SK-N-SH (cell line): ENCODE measurements at regions not wholly inside any gene's neighbourhood (a gene's known extent, or its start where the extent isn't known, plus 50 kb on each side); places are given as distances from the start of the nearest gene placed in this dataset.

Source experiments
- CTCF ChIA-PET: fragments of 300-600, 350-600 bp; formaldehyde crosslinking; extraction: SDS; loops from one replicate; lab custom pipeline; 2021; lab: Yijun Ruan, JAX
- POLR2A ChIA-PET: fragments of 350-600 bp; sonication (Branson Sonifier 250); formaldehyde crosslinking; extraction: SDS; loops from one replicate; lab custom pipeline; 2020; ENCODE audit warnings: antibody characterized with exemption, inconsistent platforms; lab: Yijun Ruan, JAX
- DNase-seq: peaks from one replicate; pipeline ENCODE4 v3.0.0; 2012
- H2AFZ ChIP-seq: fragments of 200-600 bp; sonication (generic); 2 replicates; pipeline ENCODE4 v1.8.1; 2016; ENCODE audit warnings: antibody characterized with exemption, mild to moderate bottlenecking, low read depth
- H3F3A ChIP-seq: fragments of 200-600 bp; sonication (generic); replicated peaks from 2 replicates; pipeline ENCODE3; 2016; ENCODE audit warnings: antibody characterized with exemption, mild to moderate bottlenecking; ENCODE audit not compliant: insufficient read depth
- H3K27ac ChIP-seq, 2 experiments: fragments of 200-500 bp in 1 of 2; fragments of 200-600 bp in 1 of 2; sonication (Bioruptor generic) in 1 of 2; sonication (generic), shearing (Covaris generic) in 1 of 2; 2 replicates each; pipeline versions ENCODE4 v1.5.1 to v1.6.1; 2014 to 2016; ENCODE audit warnings: low read depth in 2 of 2, inconsistent platforms in 1 of 2, low read length in 1 of 2, mild to moderate bottlenecking in 1 of 2, mixed read lengths in 1 of 2
- H3K27me3 ChIP-seq: fragments of 200-600 bp; sonication (generic), shearing (Covaris generic); 2 replicates; pipeline ENCODE4 v1.6.1; 2016; ENCODE audit warnings: mixed run types; ENCODE audit not compliant: insufficient read depth
- H3K36me3 ChIP-seq, 2 experiments: fragments of 200-500 bp in 1 of 2; fragments of 200-600 bp in 1 of 2; sonication (Bioruptor generic) in 1 of 2; sonication (generic) in 1 of 2; replicated peaks in 1 of 2; 2 replicates each; pipeline versions ENCODE3 to v1.5.1; 2014 to 2016; ENCODE audit warnings: low read length in 1 of 2, mild to moderate bottlenecking in 1 of 2; ENCODE audit not compliant: insufficient read depth in 2 of 2, control insufficient read depth in 1 of 2
- H3K4me1 ChIP-seq, 2 experiments: fragments of 200-500 bp in 1 of 2; fragments of 200-600 bp in 1 of 2; sonication (Bioruptor generic) in 1 of 2; sonication (generic), shearing (Covaris generic) in 1 of 2; 2 replicates each; pipeline versions ENCODE4 v1.5.1 to v1.6.1; 2014 to 2016; ENCODE audit warnings: low read depth in 1 of 2, low read length in 1 of 2, mixed run types in 1 of 2; ENCODE audit not compliant: insufficient read depth in 2 of 2, control insufficient read depth in 1 of 2
- H3K4me2 ChIP-seq: fragments of 200-600 bp; sonication (generic), shearing (Covaris generic); 2 replicates; pipeline ENCODE4 v1.6.1; 2017; ENCODE audit warnings: mixed run types
- H3K4me3 ChIP-seq, 2 experiments: fragments of 200-500 bp in 1 of 2; fragments of 200-600 bp in 1 of 2; sonication (Bioruptor generic) in 1 of 2; sonication (generic), shearing (Covaris generic) in 1 of 2; 2 replicates each; pipeline versions ENCODE4 v1.5.1 to v1.8.1; 2014 to 2016; ENCODE audit warnings: low read depth in 2 of 2, inconsistent platforms in 1 of 2, low read length in 1 of 2, mild to moderate bottlenecking in 1 of 2, mixed read lengths in 1 of 2, moderate library complexity in 1 of 2
- H3K79me2 ChIP-seq: fragments of 200-600 bp; sonication (generic); 2 replicates; pipeline ENCODE4 v1.8.1; 2017; ENCODE audit warnings: mild to moderate bottlenecking; ENCODE audit not compliant: insufficient read depth
- H3K9ac ChIP-seq: fragments of 200-600 bp; sonication (generic); 2 replicates; pipeline ENCODE4 v1.6.1; 2017; ENCODE audit warnings: mixed run types
- H3K9me2 ChIP-seq: fragments of 200-600 bp; sonication (generic); 2 replicates; pipeline ENCODE4 v1.6.1; 2017; ENCODE audit warnings: mixed run types
- H3K9me3 ChIP-seq: fragments of 200-600 bp; sonication (generic); 2 replicates; pipeline ENCODE4 v1.6.1; 2017; ENCODE audit warnings: mixed run types, mild to moderate bottlenecking, moderate library complexity
- H4K20me1 ChIP-seq: fragments of 200-600 bp; sonication (generic); 2 replicates; pipeline ENCODE4 v1.6.1; 2017; ENCODE audit warnings: mild to moderate bottlenecking, mixed run types; ENCODE audit not compliant: insufficient read depth
- ELF1 ChIP-seq: IDR thresholded peaks from 2 replicates; pipeline ENCODE4 v1.4.0; 2012
- EP300 ChIP-seq, 2 experiments: IDR thresholded peaks; 2 replicates each; pipeline versions ENCODE4 v1.4.0 to v1.6.1; 2012; ENCODE audit warnings: borderline replicate concordance in 1 of 2, low read depth in 1 of 2, low read length in 1 of 2
- FOXJ3 ChIP-seq: sonication (generic); formaldehyde crosslinking; IDR thresholded peaks from 2 replicates; pipeline ENCODE4 v1.5.1; 2020; ENCODE audit warnings: mild to moderate bottlenecking, missing genetic modification reagents
- FOXM1 ChIP-seq: IDR thresholded peaks from 2 replicates; pipeline ENCODE4 v1.4.0; 2012; ENCODE audit warnings: low read depth, mild to moderate bottlenecking
- GATA2 ChIP-seq: sonication (generic); formaldehyde crosslinking; IDR thresholded peaks from 2 replicates; pipeline ENCODE4 v1.5.0; 2020; ENCODE audit warnings: mild to moderate bottlenecking, missing genetic modification reagents
- MEF2A ChIP-seq: IDR thresholded peaks from 2 replicates; pipeline ENCODE4 v1.4.0; 2012; ENCODE audit warnings: low read depth, borderline replicate concordance
- MXI1 ChIP-seq: IDR thresholded peaks from 2 replicates; pipeline ENCODE4 v1.6.1; 2012; ENCODE audit warnings: mild to moderate bottlenecking, low read depth, low read length, improper control_type of control experiment
- NFIC ChIP-seq: IDR thresholded peaks from 2 replicates; pipeline ENCODE4 v1.4.0; 2012; ENCODE audit warnings: borderline replicate concordance
- NRF1 ChIP-seq: IDR thresholded peaks from 2 replicates; pipeline ENCODE4 v1.6.1; 2012; ENCODE audit warnings: low read depth, mild to moderate bottlenecking, low read length
- POLR2AphosphoS5 ChIP-seq: IDR thresholded peaks from 2 replicates; pipeline ENCODE4 v1.6.1; 2012; ENCODE audit warnings: low read depth, low read length
- RAD21 ChIP-seq: IDR thresholded peaks from 2 replicates; pipeline ENCODE4 v1.6.1; 2012; ENCODE audit warnings: mild to moderate bottlenecking, low read length
- RCOR1 ChIP-seq: fragments of 150-350 bp; IDR thresholded peaks from 2 replicates; pipeline ENCODE4 v1.6.1; 2017; ENCODE audit warnings: antibody characterized with exemption, low read length
- RFX5 ChIP-seq: IDR thresholded peaks from 2 replicates; pipeline ENCODE4 v1.6.1; 2012; ENCODE audit warnings: mild to moderate bottlenecking, improper control_type of control experiment, low read length
- RXRA ChIP-seq: IDR thresholded peaks from 2 replicates; pipeline ENCODE4 v1.4.0; 2012; ENCODE audit warnings: low read depth, mild to moderate bottlenecking, borderline replicate concordance
- TAF1 ChIP-seq: IDR thresholded peaks from 2 replicates; pipeline ENCODE4 v1.6.1; 2012; ENCODE audit warnings: low read depth, mild to moderate bottlenecking, low read length, moderate library complexity, borderline replicate concordance
- TCF12 ChIP-seq: IDR thresholded peaks from 2 replicates; pipeline ENCODE4 v1.4.0; 2012
- WGBS: methylation state at CpG from one replicate; pipeline ENCODE4 v1.1.6; 2017; ENCODE audit warnings: low lambda C conversion rate; 5-methylcytosine and 5-hydroxymethylcytosine counted together
- TF ChIP-seq, protein P1 (sequence below): fragments of 150-350 bp; IDR thresholded peaks from 2 replicates; pipeline ENCODE4 v1.6.1; 2017; ENCODE audit warnings: antibody characterized with exemption, low read length, low read depth, borderline replicate concordance
- TF ChIP-seq, protein P2 (sequence below): fragments of 150-350 bp; IDR thresholded peaks from 2 replicates; pipeline ENCODE4 v1.6.1; 2016; ENCODE audit warnings: mild to moderate bottlenecking, low read depth, low read length
- TF ChIP-seq, protein P3 (sequence below): IDR thresholded peaks from 2 replicates; pipeline ENCODE4; 2012

DNA sequence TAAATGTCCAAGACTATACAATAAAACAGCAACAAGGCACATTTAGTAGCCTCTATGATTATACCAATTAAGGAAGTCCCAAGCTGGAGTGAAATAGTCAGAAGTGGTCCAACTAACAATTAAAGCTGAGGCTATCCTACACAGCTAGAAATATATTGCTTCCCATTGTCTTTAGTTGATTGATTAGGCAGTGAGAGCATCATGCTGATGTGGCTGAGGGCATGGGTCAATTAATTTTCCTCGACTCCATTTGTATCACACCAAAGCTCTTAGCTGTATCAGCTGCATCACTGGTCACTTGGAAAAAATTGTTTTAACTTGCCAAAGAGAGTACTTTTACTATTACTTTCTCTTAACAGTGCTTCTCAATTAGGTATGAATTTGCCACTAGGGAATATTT lies 328.7 kb upstream of the NT5E start:
- POLR2A ChIA-PET, result no interaction called here
- Histone ChIP-seq H3K79me2 (no peaks in the 10 kb centered on the region), H3K27me3 (peaks cover 10% of the 10 kb centered on the region; the same call in 1 of the 2 replicates), H3K4me3 (no peak overlapping the region), H3K27ac (no peak overlapping the region), H3K4me2 (no peak overlapping the region), H3K4me1 (no peaks in the 10 kb centered on the region), H3K36me3 (no peaks in the 10 kb centered on the region), H3K9me2 (no peaks in the 10 kb centered on the region), H3K9ac (no peak overlapping the region), H3K9me3 (no peaks in the 10 kb centered on the region), H4K20me1 (no peaks in the 10 kb centered on the region), H2AFZ (no peak overlapping the region), H3F3A (no peaks in the 10 kb centered on the region)
- 12% methylated on average over 1 of the region's 1 CpG for WGBS
- CTCF ChIA-PET, result no interaction called here
- no peak for TF ChIP-seq ELF1
- TF ChIP-seq MEF2A, result no peak
- TF ChIP-seq RCOR1, result no peak
- TF ChIP-seq FOXJ3 (CRISPR knock-in tag), result no peak
- TF ChIP-seq EP300 (IDR thresholded peaks at IDR 0.05; ENCODE audit: borderline replicate concordance in 1 of 2, low read depth in 1 of 2, low read length in 1 of 2), result no peak
- TF ChIP-seq, protein P1, sequence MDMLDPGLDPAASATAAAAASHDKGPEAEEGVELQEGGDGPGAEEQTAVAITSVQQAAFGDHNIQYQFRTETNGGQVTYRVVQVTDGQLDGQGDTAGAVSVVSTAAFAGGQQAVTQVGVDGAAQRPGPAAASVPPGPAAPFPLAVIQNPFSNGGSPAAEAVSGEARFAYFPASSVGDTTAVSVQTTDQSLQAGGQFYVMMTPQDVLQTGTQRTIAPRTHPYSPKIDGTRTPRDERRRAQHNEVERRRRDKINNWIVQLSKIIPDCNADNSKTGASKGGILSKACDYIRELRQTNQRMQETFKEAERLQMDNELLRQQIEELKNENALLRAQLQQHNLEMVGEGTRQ, result no peak
- TF ChIP-seq, protein P2, sequence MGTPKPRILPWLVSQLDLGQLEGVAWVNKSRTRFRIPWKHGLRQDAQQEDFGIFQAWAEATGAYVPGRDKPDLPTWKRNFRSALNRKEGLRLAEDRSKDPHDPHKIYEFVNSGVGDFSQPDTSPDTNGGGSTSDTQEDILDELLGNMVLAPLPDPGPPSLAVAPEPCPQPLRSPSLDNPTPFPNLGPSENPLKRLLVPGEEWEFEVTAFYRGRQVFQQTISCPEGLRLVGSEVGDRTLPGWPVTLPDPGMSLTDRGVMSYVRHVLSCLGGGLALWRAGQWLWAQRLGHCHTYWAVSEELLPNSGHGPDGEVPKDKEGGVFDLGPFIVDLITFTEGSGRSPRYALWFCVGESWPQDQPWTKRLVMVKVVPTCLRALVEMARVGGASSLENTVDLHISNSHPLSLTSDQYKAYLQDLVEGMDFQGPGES, result no peak
- no peak for TF ChIP-seq FOXM1
- TF ChIP-seq POLR2AphosphoS5, result no peak
- TF ChIP-seq RXRA, result no peak
- no peak for TF ChIP-seq GATA2 (CRISPR knock-in tag)
- TF ChIP-seq MXI1, result no peak
- TF ChIP-seq, protein P3, sequence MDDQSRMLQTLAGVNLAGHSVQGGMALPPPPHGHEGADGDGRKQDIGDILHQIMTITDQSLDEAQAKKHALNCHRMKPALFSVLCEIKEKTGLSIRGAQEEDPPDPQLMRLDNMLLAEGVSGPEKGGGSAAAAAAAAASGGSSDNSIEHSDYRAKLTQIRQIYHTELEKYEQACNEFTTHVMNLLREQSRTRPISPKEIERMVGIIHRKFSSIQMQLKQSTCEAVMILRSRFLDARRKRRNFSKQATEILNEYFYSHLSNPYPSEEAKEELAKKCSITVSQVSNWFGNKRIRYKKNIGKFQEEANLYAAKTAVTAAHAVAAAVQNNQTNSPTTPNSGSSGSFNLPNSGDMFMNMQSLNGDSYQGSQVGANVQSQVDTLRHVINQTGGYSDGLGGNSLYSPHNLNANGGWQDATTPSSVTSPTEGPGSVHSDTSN, result no peak
- no peak for TF ChIP-seq TAF1
- no peak for TF ChIP-seq RFX5
- no peak for DNase-seq

DNA sequence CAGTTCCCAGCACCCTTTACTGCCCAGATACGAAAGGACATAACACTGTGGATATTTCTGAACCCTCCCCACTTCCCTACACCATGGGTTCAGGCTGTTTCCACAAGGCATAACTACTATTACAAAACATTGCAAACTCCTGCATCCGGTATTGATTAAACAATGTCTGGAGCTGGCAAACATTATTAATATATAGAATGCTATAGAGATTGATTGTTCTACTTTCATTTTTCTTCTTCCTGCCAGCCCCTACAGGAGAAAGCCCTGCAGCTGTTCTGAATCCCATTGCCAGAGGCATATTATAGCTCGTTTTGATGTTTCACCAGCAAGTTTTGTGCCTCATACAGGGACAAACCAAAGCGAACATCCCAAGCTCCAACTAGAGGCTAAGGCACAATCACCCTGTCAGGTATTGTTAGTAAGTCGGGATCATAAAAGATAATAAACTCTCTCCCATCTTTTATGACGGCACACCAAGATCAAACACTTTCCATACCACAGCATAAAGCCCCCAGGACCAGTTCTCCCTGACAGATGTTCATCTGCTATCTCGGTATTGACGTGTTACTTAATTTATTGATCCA lies 331.1 kb upstream of the NT5E start:
- Histone ChIP-seq H2AFZ (no peak overlapping the region), H3K27me3 (peaks cover 10% of the 10 kb centered on the region; the same call in 1 of the 2 replicates), H3K9ac (no peak overlapping the region), H3K4me3 (no peak overlapping the region), H3K9me3 (no peaks in the 10 kb centered on the region), H3F3A (no peaks in the 10 kb centered on the region), H4K20me1 (no peaks in the 10 kb centered on the region), H3K79me2 (no peaks in the 10 kb centered on the region), H3K4me1 (no peaks in the 10 kb centered on the region), H3K4me2 (no peak overlapping the region; the same call in 1 of the 2 replicates), H3K9me2 (no peaks in the 10 kb centered on the region), H3K27ac (no peak overlapping the region), H3K36me3 (no peaks in the 10 kb centered on the region)
- ChIA-PET CTCF (interaction anchor here (1.1 kb wide), 1 partner anchor 9 kb away, joined by 4 read pairs; no protein-coding TSS in a partner anchor), POLR2A (no interaction called here)
- 14% methylated on average over 8 of the region's 8 CpGs for WGBS
- no peak for TF ChIP-seq RCOR1
- no peak for TF ChIP-seq MEF2A
- TF ChIP-seq MXI1, result no peak
- no peak for TF ChIP-seq NFIC
- no peak for TF ChIP-seq NRF1
- TF ChIP-seq, protein P2, result no peak
- TF ChIP-seq GATA2 (CRISPR knock-in tag), result no peak
- TF ChIP-seq TCF12, result no peak
- no peak for TF ChIP-seq EP300 (IDR thresholded peaks at IDR 0.05; ENCODE audit: borderline replicate concordance in 1 of 2, low read depth in 1 of 2, low read length in 1 of 2)
- no peak for TF ChIP-seq RAD21
- no peak for DNase-seq
